Prostate gland (tissue), 2 donors: ENCODE measurements at regions not wholly inside any gene's neighbourhood (a gene's known extent, or its start where the extent isn't known, plus 50 kb on each side); places are given as distances from the start of the nearest gene placed in this dataset.

Source experiments
- DNase-seq: peaks from one replicate; pipeline ENCODE4 v3.0.0-alpha.2; 2019; ENCODE audit warnings: low spot score
- H3K27ac ChIP-seq, 2 donors: fragments of 200-600 bp; sonication (generic); 2 replicates each; pipeline ENCODE4 v1.5.1; 2017 to 2019
- H3K27me3 ChIP-seq: fragments of 200-600 bp; sonication (generic); replicated peaks from 2 replicates; pipeline ENCODE4 v1.5.1; 2019; ENCODE audit not compliant: insufficient read depth
- H3K36me3 ChIP-seq, 2 donors: fragments of 200-600 bp; sonication (generic); 1 replicate in 1 of 2; 2 replicates in 1 of 2; pipeline versions ENCODE4 v1.5.1 to v1.8.1; 2017 to 2019
- H3K4me1 ChIP-seq: fragments of 200-600 bp; sonication (generic); replicated peaks from 2 replicates; pipeline ENCODE4 v1.5.1; 2019
- H3K4me3 ChIP-seq, 2 donors: fragments of 200-600 bp; sonication (generic); 2 replicates each; pipeline ENCODE4 v1.5.1; 2017 to 2019
- H3K9me3 ChIP-seq: fragments of 200-600 bp; sonication (generic); 2 replicates; pipeline ENCODE4 v1.5.1; 2017
- POLR2A ChIP-seq: fragments of 450-650 bp; IDR thresholded peaks from one replicate; pipeline ENCODE4 v1.6.1; 2016; ENCODE audit warnings: antibody characterized with exemption, mild to moderate bottlenecking
- POLR2AphosphoS5 ChIP-seq: sonication (generic); formaldehyde crosslinking; IDR thresholded peaks from one replicate; pipeline ENCODE4 v1.6.1; 2017; ENCODE audit warnings: antibody characterized with exemption
- WGBS: methylation state at CpG from one replicate; pipeline ENCODE4 v1.1.5; 2018; 5-methylcytosine and 5-hydroxymethylcytosine counted together
- intact Hi-C: fragments of 100-400 bp; cut with DNase I; formaldehyde crosslinking; loops from one replicate; pipeline ENCODE4 v1.14.2; 2022
- TF ChIP-seq, protein P1 (sequence below), 4 experiments: fragments of 200-600 bp in 2 of 4; fragments of 450-650 bp in 2 of 4; sonication (generic) in 2 of 4; IDR thresholded peaks; 1 replicate in 3 of 4; 2 replicates in 1 of 4; pipeline ENCODE4 v1.5.1; 2016 to 2019; ENCODE audit warnings: antibody characterized with exemption in 4 of 4, mild to moderate bottlenecking in 2 of 4, moderate library complexity in 2 of 4

DNA sequence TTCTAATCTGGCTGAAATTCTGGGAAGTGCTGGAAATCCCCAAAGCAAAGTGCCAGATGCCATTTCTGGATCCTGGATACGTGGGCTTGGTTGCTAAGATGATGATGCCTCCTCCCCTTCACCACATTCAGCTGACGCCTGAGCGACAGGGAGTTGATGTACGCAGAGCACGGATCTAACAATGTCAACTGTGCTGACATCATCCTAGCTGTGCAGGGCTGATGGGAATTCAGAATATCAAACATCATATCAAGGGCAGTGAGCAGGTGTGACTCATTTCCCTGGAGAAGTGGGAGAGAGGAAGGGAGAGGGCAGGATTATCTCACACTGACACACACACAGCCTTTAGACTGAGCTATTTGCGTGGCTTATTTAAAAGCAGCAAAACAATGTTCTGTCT is 92.6 kb upstream of the ZBTB20 start:
- WGBS = 40% methylated on average over 6 of the region's 6 CpGs
- intact Hi-C loops = no loop called here
- H3K27ac ChIP-seq = no peak overlapping the region
- H3K36me3 ChIP-seq = no peaks in the 10 kb centered on the region
- H3K4me3 ChIP-seq = no peak overlapping the region
- no peak for DNase-seq
- peaks cover 2% of the 10 kb centered on the region for H3K4me1 ChIP-seq
- TF ChIP-seq POLR2A (no peak), POLR2AphosphoS5 (no peak)
- TF ChIP-seq, protein P1, sequence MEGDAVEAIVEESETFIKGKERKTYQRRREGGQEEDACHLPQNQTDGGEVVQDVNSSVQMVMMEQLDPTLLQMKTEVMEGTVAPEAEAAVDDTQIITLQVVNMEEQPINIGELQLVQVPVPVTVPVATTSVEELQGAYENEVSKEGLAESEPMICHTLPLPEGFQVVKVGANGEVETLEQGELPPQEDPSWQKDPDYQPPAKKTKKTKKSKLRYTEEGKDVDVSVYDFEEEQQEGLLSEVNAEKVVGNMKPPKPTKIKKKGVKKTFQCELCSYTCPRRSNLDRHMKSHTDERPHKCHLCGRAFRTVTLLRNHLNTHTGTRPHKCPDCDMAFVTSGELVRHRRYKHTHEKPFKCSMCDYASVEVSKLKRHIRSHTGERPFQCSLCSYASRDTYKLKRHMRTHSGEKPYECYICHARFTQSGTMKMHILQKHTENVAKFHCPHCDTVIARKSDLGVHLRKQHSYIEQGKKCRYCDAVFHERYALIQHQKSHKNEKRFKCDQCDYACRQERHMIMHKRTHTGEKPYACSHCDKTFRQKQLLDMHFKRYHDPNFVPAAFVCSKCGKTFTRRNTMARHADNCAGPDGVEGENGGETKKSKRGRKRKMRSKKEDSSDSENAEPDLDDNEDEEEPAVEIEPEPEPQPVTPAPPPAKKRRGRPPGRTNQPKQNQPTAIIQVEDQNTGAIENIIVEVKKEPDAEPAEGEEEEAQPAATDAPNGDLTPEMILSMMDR (IDR thresholded peaks at IDR 0.05) = no peak
- H3K9me3 ChIP-seq = no peaks in the 10 kb centered on the region
- H3K27me3 ChIP-seq = no peaks in the 10 kb centered on the region

DNA sequence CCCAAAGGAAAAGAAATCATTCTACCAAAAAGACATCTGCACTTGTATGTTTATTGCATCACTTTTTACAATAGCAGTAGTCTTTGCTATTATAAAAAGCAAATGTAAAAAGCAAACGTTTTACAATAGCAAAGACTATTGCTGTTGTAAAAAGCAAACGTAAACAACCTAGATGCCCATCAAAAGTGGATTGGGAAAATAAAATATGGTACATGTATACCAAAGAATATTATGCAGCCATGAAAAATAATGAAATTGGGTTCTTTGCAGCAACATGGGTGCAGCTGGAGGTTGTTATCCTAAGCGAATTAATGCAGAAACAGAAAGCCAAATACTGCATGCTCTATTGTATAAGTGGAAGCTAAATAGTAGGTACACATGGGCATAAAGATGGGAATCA is 97.3 kb upstream of the ZBTB20 start:
- 86% methylated on average over 3 of the region's 3 CpGs for WGBS
- Histone ChIP-seq H3K9me3 (no peaks in the 10 kb centered on the region), H3K36me3 (no peaks in the 10 kb centered on the region), H3K4me3 (no peak overlapping the region), H3K27me3 (no peaks in the 10 kb centered on the region), H3K27ac (no peak overlapping the region), H3K4me1 (peaks cover 2% of the 10 kb centered on the region)
- intact Hi-C loops = no loop called here
- TF ChIP-seq POLR2AphosphoS5 (no peak), POLR2A (no peak)
- TF ChIP-seq, protein P1 (IDR thresholded peaks at IDR 0.05) = no peak
- no peak for DNase-seq

DNA sequence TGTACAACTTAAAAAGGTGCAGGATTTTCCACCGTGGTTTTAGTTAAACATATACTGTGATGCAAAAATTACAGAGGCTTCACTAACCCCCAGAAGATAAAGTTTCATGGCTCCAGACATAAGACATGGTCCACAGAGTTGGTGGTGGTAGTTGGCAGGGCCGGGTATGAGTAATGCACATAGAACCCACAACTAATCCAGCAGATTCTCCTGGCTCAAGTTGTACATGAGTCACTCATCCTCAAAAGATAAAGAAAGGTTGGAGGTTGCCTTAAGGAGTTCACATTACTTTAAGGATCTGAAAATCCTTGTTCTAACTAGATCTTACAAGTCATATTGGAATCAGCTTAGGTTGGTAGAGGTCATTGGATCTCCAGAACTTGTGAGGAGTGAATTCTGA is 98.3 kb upstream of the ZBTB20 start:
- Histone ChIP-seq H3K4me3 (no peak overlapping the region), H3K27ac (no peak overlapping the region), H3K36me3 (no peaks in the 10 kb centered on the region), H3K9me3 (no peaks in the 10 kb centered on the region), H3K4me1 (no peaks in the 10 kb centered on the region), H3K27me3 (no peaks in the 10 kb centered on the region)
- TF ChIP-seq, protein P1 (IDR thresholded peaks at IDR 0.05) = no peak
- TF ChIP-seq POLR2A = no peak
- no peak for TF ChIP-seq POLR2AphosphoS5
- 91% methylated on average over 2 of the region's 2 CpGs for WGBS
- intact Hi-C loops = no loop called here
- DNase-seq = no peak

DNA sequence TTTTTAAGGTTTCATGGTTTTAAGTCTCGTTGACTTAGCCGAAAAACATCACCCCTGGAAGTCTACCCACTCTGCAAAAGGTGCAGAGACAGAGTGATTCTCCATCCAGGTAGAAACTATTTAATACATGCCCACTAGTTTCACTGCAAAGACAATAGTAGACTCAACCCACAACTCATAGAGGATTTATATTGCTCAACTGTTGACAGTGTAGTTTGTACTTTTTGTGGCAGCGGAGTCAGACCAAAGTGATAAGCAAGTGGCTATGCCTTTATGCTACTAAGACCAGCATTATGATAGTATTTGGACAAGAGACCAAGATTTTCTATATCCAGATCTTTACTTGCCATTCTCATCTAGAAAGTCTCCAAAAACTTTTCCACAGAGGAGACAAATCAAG is 98.8 kb upstream of the ZBTB20 start:
- intact Hi-C loops = no loop called here

DNA sequence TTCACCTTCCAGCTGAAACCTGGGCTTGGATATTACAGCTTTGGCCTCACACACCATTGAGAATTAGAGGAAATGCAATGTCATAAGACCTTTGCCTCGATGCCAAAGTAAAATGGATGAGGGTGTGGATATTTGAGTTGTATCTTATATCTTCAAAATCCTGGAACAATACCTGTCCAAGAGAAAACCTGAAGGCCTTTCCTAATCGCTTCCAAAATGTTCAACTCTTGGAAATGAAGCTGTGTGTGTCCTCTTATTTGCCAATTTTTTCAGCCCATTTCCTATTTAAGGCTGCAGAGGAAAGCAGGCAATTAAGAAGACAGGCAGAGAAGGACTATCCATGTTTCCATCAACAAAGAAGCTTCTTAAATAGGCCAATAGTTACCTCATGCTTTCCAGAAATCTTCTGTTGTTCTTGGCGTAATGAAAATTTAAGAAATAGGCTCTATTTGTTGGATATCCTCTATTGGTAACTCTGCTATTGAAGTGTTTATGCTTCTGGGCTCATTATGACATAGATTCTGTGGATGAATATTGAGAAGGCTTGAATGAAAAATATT is 99.5 kb upstream of the ZBTB20 start:
- no peaks in the 10 kb centered on the region for H3K27me3 ChIP-seq
- no peaks in the 10 kb centered on the region for H3K36me3 ChIP-seq
- no peak overlapping the region for H3K4me3 ChIP-seq
- DNase-seq = no peak
- intact Hi-C loops = no loop called here
- TF ChIP-seq, protein P1 (IDR thresholded peaks at IDR 0.05) = no peak
- TF ChIP-seq POLR2A (no peak), POLR2AphosphoS5 (no peak)
- WGBS = 81% methylated on average over 3 of the region's 3 CpGs
- no peaks in the 10 kb centered on the region for H3K9me3 ChIP-seq
- no peaks in the 10 kb centered on the region for H3K4me1 ChIP-seq
- H3K27ac ChIP-seq = no peak overlapping the region

More for the DNA sequence above, 98.8 kb upstream of the ZBTB20 start:
- 98% methylated on average over 3 of the region's 3 CpGs for WGBS
- Histone ChIP-seq H3K27me3 (no peaks in the 10 kb centered on the region), H3K36me3 (no peaks in the 10 kb centered on the region), H3K4me3 (no peak overlapping the region), H3K9me3 (no peaks in the 10 kb centered on the region), H3K27ac (no peak overlapping the region), H3K4me1 (no peaks in the 10 kb centered on the region)
- DNase-seq = no peak
- TF ChIP-seq, protein P1 (IDR thresholded peaks at IDR 0.05) = no peak
- TF ChIP-seq POLR2A = no peak
- no peak for TF ChIP-seq POLR2AphosphoS5
